ENCODE measurements at regions not wholly inside any gene's neighbourhood (a gene's known extent, or its start where the extent isn't known, plus 50 kb on each side); places are given as distances from the start of the nearest gene placed in this dataset.

DNA sequence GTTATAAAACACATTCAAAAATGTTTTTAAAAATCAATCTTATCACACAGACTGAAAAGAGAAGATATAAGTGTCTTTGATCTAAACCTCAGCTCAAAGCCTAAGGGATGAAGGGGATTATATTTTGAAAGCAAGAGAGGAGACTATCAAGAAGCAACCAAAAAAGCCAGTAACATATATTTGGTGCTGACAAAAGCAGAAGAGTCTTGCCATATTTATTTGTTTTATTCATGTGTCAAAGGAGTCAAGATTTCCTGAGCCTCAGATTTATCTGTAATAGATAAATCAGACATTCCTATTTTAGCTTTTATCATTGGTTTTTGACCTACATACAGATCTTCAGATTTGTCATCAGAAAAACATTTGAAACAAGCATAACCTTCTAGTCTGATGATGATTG lies 798.6 kb upstream of the PCDH9 start:
- no peaks in the 10 kb centered on the region for H3K4me1 Mint-ChIP-seq (ENCODE audit: low read depth, unreplicated experiment)
- Histone ChIP-seq H3K9me3 (no peaks in the 10 kb centered on the region), H3K4me3 (ENCODE audit: low read depth, low read length) (no peak overlapping the region), H3K4me1 (no peaks in the 10 kb centered on the region), H3K36me3 (ENCODE audit: control insufficient read depth, insufficient read depth, low read length) (no peaks in the 10 kb centered on the region), H3K27me3 (replicated peaks; ENCODE audit: control insufficient read depth, insufficient read depth, low read length) (no peaks in the 10 kb centered on the region)
- TF ChIP-seq, protein P1, sequence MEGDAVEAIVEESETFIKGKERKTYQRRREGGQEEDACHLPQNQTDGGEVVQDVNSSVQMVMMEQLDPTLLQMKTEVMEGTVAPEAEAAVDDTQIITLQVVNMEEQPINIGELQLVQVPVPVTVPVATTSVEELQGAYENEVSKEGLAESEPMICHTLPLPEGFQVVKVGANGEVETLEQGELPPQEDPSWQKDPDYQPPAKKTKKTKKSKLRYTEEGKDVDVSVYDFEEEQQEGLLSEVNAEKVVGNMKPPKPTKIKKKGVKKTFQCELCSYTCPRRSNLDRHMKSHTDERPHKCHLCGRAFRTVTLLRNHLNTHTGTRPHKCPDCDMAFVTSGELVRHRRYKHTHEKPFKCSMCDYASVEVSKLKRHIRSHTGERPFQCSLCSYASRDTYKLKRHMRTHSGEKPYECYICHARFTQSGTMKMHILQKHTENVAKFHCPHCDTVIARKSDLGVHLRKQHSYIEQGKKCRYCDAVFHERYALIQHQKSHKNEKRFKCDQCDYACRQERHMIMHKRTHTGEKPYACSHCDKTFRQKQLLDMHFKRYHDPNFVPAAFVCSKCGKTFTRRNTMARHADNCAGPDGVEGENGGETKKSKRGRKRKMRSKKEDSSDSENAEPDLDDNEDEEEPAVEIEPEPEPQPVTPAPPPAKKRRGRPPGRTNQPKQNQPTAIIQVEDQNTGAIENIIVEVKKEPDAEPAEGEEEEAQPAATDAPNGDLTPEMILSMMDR (IDR thresholded peaks at IDR 0.05; ENCODE audit: insufficient read depth in 1 of 2, low read depth in 1 of 2, low read length in 1 of 2, severe bottlenecking in 1 of 2, unreplicated experiment in 1 of 2), result no peak
- DNase-seq, result no peak
- BruUV-seq (replicated peaks), result no TSS peak
- intact Hi-C loops (cut with micrococcal nuclease; ENCODE audit: unreplicated experiment), result no loop called here
- H3K36me3 Mint-ChIP-seq (ENCODE audit: insufficient read depth, unreplicated experiment), result no peaks in the 10 kb centered on the region
- peaks cover 4% of the 10 kb centered on the region for H3K27me3 Mint-ChIP-seq (ENCODE audit: insufficient read depth, unreplicated experiment)
- H3K4me3 Mint-ChIP-seq (ENCODE audit: unreplicated experiment), result no peak overlapping the region
- H3K27ac Mint-ChIP-seq (ENCODE audit: unreplicated experiment), result no peak overlapping the region
- POLR2A ChIA-PET, result no interaction called here
- no peaks in the 10 kb centered on the region for H3K9me3 Mint-ChIP-seq (ENCODE audit: unreplicated experiment)
- CTCF ChIA-PET, result no interaction called here

DNA sequence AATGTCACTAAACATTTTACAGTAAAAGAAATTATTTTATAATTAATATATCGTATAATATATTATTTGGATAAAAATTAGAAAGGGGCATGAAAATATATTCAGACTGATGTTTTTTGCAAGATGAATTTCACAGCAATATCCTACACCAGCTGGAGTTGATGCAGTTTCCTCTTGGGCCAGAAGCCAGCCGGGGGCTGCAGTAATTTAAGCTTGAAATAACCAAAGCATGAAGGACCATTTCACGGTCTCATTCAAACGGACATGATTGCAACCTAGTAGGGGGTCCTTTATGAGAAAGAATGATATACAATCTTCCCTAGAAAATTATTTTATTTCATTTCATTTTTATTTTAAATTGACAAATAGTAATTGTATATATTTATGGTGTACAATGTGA lies 797.2 kb upstream of the PCDH9 start:
- Mint-ChIP-seq H3K9me3 (ENCODE audit: unreplicated experiment) (no peaks in the 10 kb centered on the region), H3K27ac (ENCODE audit: unreplicated experiment) (no peak overlapping the region), H3K4me1 (ENCODE audit: low read depth, unreplicated experiment) (no peaks in the 10 kb centered on the region), H3K4me3 (ENCODE audit: unreplicated experiment) (no peak overlapping the region), H3K27me3 (ENCODE audit: insufficient read depth, unreplicated experiment) (no peaks in the 10 kb centered on the region), H3K36me3 (ENCODE audit: insufficient read depth, unreplicated experiment) (no peaks in the 10 kb centered on the region)
- TF ChIP-seq, protein P1 (IDR thresholded peaks at IDR 0.05; ENCODE audit: insufficient read depth in 1 of 2, low read depth in 1 of 2, low read length in 1 of 2, severe bottlenecking in 1 of 2, unreplicated experiment in 1 of 2), result no peak
- Histone ChIP-seq H3K4me1 (no peaks in the 10 kb centered on the region), H3K27me3 (replicated peaks; ENCODE audit: control insufficient read depth, insufficient read depth, low read length) (no peaks in the 10 kb centered on the region), H3K36me3 (ENCODE audit: control insufficient read depth, insufficient read depth, low read length) (no peaks in the 10 kb centered on the region), H3K4me3 (ENCODE audit: low read depth, low read length) (no peak overlapping the region), H3K9me3 (no peaks in the 10 kb centered on the region)
- BruUV-seq (replicated peaks), result no TSS peak
- CTCF ChIA-PET, result no interaction called here
- POLR2A ChIA-PET, result no interaction called here
- no peak for DNase-seq
- intact Hi-C loops (cut with micrococcal nuclease; ENCODE audit: unreplicated experiment), result no loop called here

DNA sequence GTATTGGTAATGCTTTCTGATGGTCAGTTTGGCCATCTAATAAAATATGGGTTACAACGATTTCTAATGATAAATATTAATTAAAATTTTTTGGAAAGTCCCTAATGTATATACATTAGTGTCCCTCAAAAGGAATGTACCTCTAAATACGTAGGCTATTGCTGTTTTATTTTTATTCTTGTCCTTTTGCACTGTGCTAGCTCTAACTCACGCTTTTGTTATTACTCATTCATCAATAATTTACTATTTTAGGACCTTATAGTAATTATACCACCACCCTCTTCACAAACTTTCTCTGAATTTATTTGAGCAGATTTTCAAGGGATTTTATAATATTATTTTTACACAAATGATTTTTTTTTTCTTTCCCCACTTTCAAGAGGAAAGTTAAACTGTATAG lies 795.9 kb upstream of the PCDH9 start:
- TF ChIP-seq, protein P1 (IDR thresholded peaks at IDR 0.05; ENCODE audit: insufficient read depth in 1 of 2, low read depth in 1 of 2, low read length in 1 of 2, severe bottlenecking in 1 of 2, unreplicated experiment in 1 of 2), result no peak
- Mint-ChIP-seq H3K27me3 (ENCODE audit: insufficient read depth, unreplicated experiment) (no peaks in the 10 kb centered on the region), H3K4me3 (ENCODE audit: unreplicated experiment) (no peak overlapping the region), H3K27ac (ENCODE audit: unreplicated experiment) (no peak overlapping the region), H3K4me1 (ENCODE audit: low read depth, unreplicated experiment) (no peaks in the 10 kb centered on the region), H3K9me3 (ENCODE audit: unreplicated experiment) (no peaks in the 10 kb centered on the region), H3K36me3 (ENCODE audit: insufficient read depth, unreplicated experiment) (no peaks in the 10 kb centered on the region)
- intact Hi-C loops (cut with micrococcal nuclease; ENCODE audit: unreplicated experiment), result no loop called here
- no peaks in the 10 kb centered on the region for H3K4me1 ChIP-seq
- no peak overlapping the region for H3K4me3 ChIP-seq (ENCODE audit: low read depth, low read length)
- H3K36me3 ChIP-seq (ENCODE audit: control insufficient read depth, insufficient read depth, low read length), result no peaks in the 10 kb centered on the region
- H3K27me3 ChIP-seq (replicated peaks; ENCODE audit: control insufficient read depth, insufficient read depth, low read length), result no peaks in the 10 kb centered on the region
- CTCF ChIA-PET, result no interaction called here
- DNase-seq, result no peak
- POLR2A ChIA-PET, result no interaction called here
- BruUV-seq (replicated peaks), result no TSS peak
- H3K9me3 ChIP-seq, result no peaks in the 10 kb centered on the region

All from Caco-2 (cell line).